ENCODE measurements at regions not wholly inside any gene's neighbourhood (a gene's known extent, or its start where the extent isn't known, plus 50 kb on each side); places are given as distances from the start of the nearest gene placed in this dataset.

- H3K9me3 ChIP-seq (ENCODE audit: control insufficient read depth in 2 of 2, low read length in 2 of 2), result no peaks in the 10 kb centered on the region
- no peaks in the 10 kb centered on the region for H3K4me1 ChIP-seq (ENCODE audit: control insufficient read depth in 2 of 2, insufficient read depth in 2 of 2, low read length in 2 of 2)
- no peak overlapping the region for H3K9ac ChIP-seq (ENCODE audit: low read depth in 1 of 2, low read length in 2 of 2)
- H3K36me3 ChIP-seq (ENCODE audit: control insufficient read depth in 2 of 2, insufficient read depth in 2 of 2, low read length in 2 of 2), result no peaks in the 10 kb centered on the region
- no peak overlapping the region for H3K4me3 ChIP-seq (ENCODE audit: low read length in 2 of 2)
- no peak overlapping the region for H3K27ac ChIP-seq (ENCODE audit: low read depth in 2 of 2, low read length in 2 of 2)
- H3K27me3 ChIP-seq (ENCODE audit: control insufficient read depth in 2 of 2, insufficient read depth in 2 of 2, low read length in 2 of 2), result no peaks in the 10 kb centered on the region
Measured at GRCh38 chr15:70210528-70210927, 112.8 kb upstream of the TLE3 start.

DNA sequence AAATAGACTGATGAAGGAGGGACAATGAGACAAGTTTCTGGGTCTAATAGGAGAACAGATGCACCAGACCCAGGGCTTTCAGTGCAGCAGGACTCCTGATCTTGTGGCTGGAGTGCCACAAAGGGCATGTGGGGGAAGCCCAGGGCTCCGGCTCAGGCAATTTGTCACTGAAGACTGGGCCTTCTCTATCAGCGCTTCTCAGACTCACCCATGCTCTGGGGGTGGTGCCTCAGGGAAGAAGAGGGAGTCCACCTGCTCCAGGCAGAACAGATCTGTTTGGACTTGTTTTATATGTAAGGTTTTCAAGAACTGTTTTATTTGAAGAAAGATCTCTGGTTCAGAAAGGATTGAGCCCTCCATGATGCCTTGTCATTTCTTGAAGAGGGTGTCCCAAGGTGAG is 112.4 kb upstream of the TLE3 start:
- Histone ChIP-seq H3K4me3 (ENCODE audit: low read length in 2 of 2) (no peak overlapping the region), H3K27me3 (ENCODE audit: control insufficient read depth in 2 of 2, insufficient read depth in 2 of 2, low read length in 2 of 2) (no peaks in the 10 kb centered on the region)

GRCh38 chr15:70209499-70209898 is 111.8 kb upstream of the TLE3 start:
- Histone ChIP-seq H3K4me3 (ENCODE audit: low read length in 2 of 2) (no peak overlapping the region), H3K9me3 (ENCODE audit: control insufficient read depth in 2 of 2, low read length in 2 of 2) (no peaks in the 10 kb centered on the region), H3K9ac (ENCODE audit: low read depth in 1 of 2, low read length in 2 of 2) (no peak overlapping the region), H3K36me3 (ENCODE audit: control insufficient read depth in 2 of 2, insufficient read depth in 2 of 2, low read length in 2 of 2) (no peaks in the 10 kb centered on the region), H3K4me1 (ENCODE audit: control insufficient read depth in 2 of 2, insufficient read depth in 2 of 2, low read length in 2 of 2) (no peaks in the 10 kb centered on the region), H3K27ac (ENCODE audit: low read depth in 2 of 2, low read length in 2 of 2) (no peak overlapping the region), H3K27me3 (ENCODE audit: control insufficient read depth in 2 of 2, insufficient read depth in 2 of 2, low read length in 2 of 2) (no peaks in the 10 kb centered on the region)

More for the DNA sequence above, 112.4 kb upstream of the TLE3 start:
- Histone ChIP-seq H3K4me1 (ENCODE audit: control insufficient read depth in 2 of 2, insufficient read depth in 2 of 2, low read length in 2 of 2) (no peaks in the 10 kb centered on the region), H3K9ac (ENCODE audit: low read depth in 1 of 2, low read length in 2 of 2) (no peak overlapping the region), H3K36me3 (ENCODE audit: control insufficient read depth in 2 of 2, insufficient read depth in 2 of 2, low read length in 2 of 2) (no peaks in the 10 kb centered on the region), H3K9me3 (ENCODE audit: control insufficient read depth in 2 of 2, low read length in 2 of 2) (no peaks in the 10 kb centered on the region), H3K27ac (ENCODE audit: low read depth in 2 of 2, low read length in 2 of 2) (no peak overlapping the region)

- Histone ChIP-seq H3K9me3 (ENCODE audit: control insufficient read depth in 2 of 2, low read length in 2 of 2) (no peaks in the 10 kb centered on the region), H3K4me1 (ENCODE audit: control insufficient read depth in 2 of 2, insufficient read depth in 2 of 2, low read length in 2 of 2) (no peaks in the 10 kb centered on the region), H3K9ac (ENCODE audit: low read depth in 1 of 2, low read length in 2 of 2) (no peak overlapping the region), H3K27ac (ENCODE audit: low read depth in 2 of 2, low read length in 2 of 2) (no peak overlapping the region), H3K36me3 (ENCODE audit: control insufficient read depth in 2 of 2, insufficient read depth in 2 of 2, low read length in 2 of 2) (no peaks in the 10 kb centered on the region), H3K27me3 (ENCODE audit: control insufficient read depth in 2 of 2, insufficient read depth in 2 of 2, low read length in 2 of 2) (no peaks in the 10 kb centered on the region), H3K4me3 (ENCODE audit: low read length in 2 of 2) (no peak overlapping the region)
Measured at GRCh38 chr15:70208332-70208731, 110.6 kb upstream of the TLE3 start.

DNA sequence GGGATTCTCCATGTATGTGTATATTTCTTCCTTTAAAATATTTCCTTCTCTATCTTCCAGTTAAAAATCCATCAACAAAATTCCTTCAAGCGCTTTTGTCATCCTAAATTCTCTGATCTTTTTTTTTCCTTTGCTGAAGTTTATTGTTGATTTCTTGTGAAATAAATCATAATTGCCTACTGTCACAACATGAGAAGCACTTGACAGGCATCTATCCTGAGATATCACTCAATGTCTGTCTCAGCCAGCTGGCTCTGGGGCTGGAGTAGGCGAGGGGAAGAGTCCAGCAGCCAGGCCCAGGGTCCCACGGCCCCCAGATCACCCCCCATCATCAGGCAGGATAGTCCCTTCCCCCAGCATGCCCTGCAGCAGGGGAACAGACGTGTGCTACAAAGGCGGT is 109.0 kb upstream of the TLE3 start:
- Histone ChIP-seq H3K9ac (ENCODE audit: low read depth in 1 of 2, low read length in 2 of 2) (no peak overlapping the region), H3K9me3 (ENCODE audit: control insufficient read depth in 2 of 2, low read length in 2 of 2) (no peaks in the 10 kb centered on the region), H3K27ac (ENCODE audit: low read depth in 2 of 2, low read length in 2 of 2) (no peak overlapping the region), H3K27me3 (ENCODE audit: control insufficient read depth in 2 of 2, insufficient read depth in 2 of 2, low read length in 2 of 2) (no peaks in the 10 kb centered on the region), H3K4me1 (ENCODE audit: control insufficient read depth in 2 of 2, insufficient read depth in 2 of 2, low read length in 2 of 2) (no peaks in the 10 kb centered on the region), H3K4me3 (ENCODE audit: low read length in 2 of 2) (no peak overlapping the region), H3K36me3 (ENCODE audit: control insufficient read depth in 2 of 2, insufficient read depth in 2 of 2, low read length in 2 of 2) (no peaks in the 10 kb centered on the region)

- no peak overlapping the region for H3K4me3 ChIP-seq (ENCODE audit: low read length in 2 of 2)
- no peaks in the 10 kb centered on the region for H3K9me3 ChIP-seq (ENCODE audit: control insufficient read depth in 2 of 2, low read length in 2 of 2)
- H3K27ac ChIP-seq (ENCODE audit: low read depth in 2 of 2, low read length in 2 of 2), result no peak overlapping the region
- no peaks in the 10 kb centered on the region for H3K27me3 ChIP-seq (ENCODE audit: control insufficient read depth in 2 of 2, insufficient read depth in 2 of 2, low read length in 2 of 2)
- no peaks in the 10 kb centered on the region for H3K36me3 ChIP-seq (ENCODE audit: control insufficient read depth in 2 of 2, insufficient read depth in 2 of 2, low read length in 2 of 2)
- H3K4me1 ChIP-seq (ENCODE audit: control insufficient read depth in 2 of 2, insufficient read depth in 2 of 2, low read length in 2 of 2), result no peaks in the 10 kb centered on the region
- H3K9ac ChIP-seq (ENCODE audit: low read depth in 1 of 2, low read length in 2 of 2), result no peak overlapping the region
Measured at GRCh38 chr15:70204652-70205051, 106.9 kb upstream of the TLE3 start.

GRCh38 chr15:70203981-70204560 is 106.4 kb upstream of the TLE3 start:
- Histone ChIP-seq H3K4me3 (ENCODE audit: low read length in 2 of 2) (no peak overlapping the region), H3K9ac (ENCODE audit: low read depth in 1 of 2, low read length in 2 of 2) (no peak overlapping the region), H3K9me3 (ENCODE audit: control insufficient read depth in 2 of 2, low read length in 2 of 2) (no peaks in the 10 kb centered on the region), H3K4me1 (ENCODE audit: control insufficient read depth in 2 of 2, insufficient read depth in 2 of 2, low read length in 2 of 2) (no peaks in the 10 kb centered on the region), H3K36me3 (ENCODE audit: control insufficient read depth in 2 of 2, insufficient read depth in 2 of 2, low read length in 2 of 2) (no peaks in the 10 kb centered on the region), H3K27me3 (ENCODE audit: control insufficient read depth in 2 of 2, insufficient read depth in 2 of 2, low read length in 2 of 2) (no peaks in the 10 kb centered on the region), H3K27ac (ENCODE audit: low read depth in 2 of 2, low read length in 2 of 2) (no peak overlapping the region)

DNA sequence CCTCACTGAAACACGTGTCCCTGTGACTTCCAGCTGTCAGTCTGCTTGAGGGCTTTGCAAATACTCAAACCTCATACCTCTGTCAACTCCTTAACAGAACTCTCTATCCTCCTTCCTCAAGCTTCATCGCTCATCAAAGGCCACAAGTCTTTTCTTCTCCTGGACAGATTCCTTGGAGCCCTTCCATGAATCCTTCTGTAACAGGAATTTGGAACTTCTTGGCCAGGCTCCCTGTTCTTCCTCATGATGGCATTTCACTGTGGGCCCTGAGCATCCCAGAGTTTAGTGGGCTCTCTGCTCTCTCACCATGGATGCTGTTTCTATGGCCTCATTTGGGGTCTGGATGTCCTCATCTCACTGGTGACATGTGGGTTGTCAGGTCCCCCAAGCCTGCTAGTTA is 105.0 kb upstream of the TLE3 start:
- H3K27me3 ChIP-seq (ENCODE audit: control insufficient read depth in 2 of 2, insufficient read depth in 2 of 2, low read length in 2 of 2), result no peaks in the 10 kb centered on the region
- no peaks in the 10 kb centered on the region for H3K9me3 ChIP-seq (ENCODE audit: control insufficient read depth in 2 of 2, low read length in 2 of 2)
- H3K9ac ChIP-seq (ENCODE audit: low read depth in 1 of 2, low read length in 2 of 2), result no peak overlapping the region
- no peaks in the 10 kb centered on the region for H3K4me1 ChIP-seq (ENCODE audit: control insufficient read depth in 2 of 2, insufficient read depth in 2 of 2, low read length in 2 of 2)
- no peak overlapping the region for H3K27ac ChIP-seq (ENCODE audit: low read depth in 2 of 2, low read length in 2 of 2)
- H3K36me3 ChIP-seq (ENCODE audit: control insufficient read depth in 2 of 2, insufficient read depth in 2 of 2, low read length in 2 of 2), result no peaks in the 10 kb centered on the region
- H3K4me3 ChIP-seq (ENCODE audit: low read length in 2 of 2), result no peak overlapping the region

DNA sequence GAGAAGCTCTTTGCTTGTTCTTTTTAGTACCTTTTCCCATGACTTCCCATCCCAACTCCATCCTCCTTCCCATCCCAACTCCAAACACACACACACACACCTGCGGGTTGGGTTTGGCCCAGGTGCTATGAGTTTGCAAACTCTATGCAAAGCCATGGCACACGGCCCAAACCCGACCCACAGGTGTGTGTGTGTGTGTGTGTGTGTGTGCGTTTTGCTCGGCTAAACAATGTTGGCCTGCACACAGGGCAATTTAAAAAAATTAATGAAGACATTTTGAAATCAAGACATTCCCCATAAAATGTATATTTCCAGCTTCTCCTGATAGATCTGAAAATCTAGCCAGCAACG is 103.7 kb upstream of the TLE3 start:
- no peak overlapping the region for H3K4me3 ChIP-seq (ENCODE audit: low read length in 2 of 2)
- H3K27ac ChIP-seq (ENCODE audit: low read depth in 2 of 2, low read length in 2 of 2), result no peak overlapping the region

DNA sequence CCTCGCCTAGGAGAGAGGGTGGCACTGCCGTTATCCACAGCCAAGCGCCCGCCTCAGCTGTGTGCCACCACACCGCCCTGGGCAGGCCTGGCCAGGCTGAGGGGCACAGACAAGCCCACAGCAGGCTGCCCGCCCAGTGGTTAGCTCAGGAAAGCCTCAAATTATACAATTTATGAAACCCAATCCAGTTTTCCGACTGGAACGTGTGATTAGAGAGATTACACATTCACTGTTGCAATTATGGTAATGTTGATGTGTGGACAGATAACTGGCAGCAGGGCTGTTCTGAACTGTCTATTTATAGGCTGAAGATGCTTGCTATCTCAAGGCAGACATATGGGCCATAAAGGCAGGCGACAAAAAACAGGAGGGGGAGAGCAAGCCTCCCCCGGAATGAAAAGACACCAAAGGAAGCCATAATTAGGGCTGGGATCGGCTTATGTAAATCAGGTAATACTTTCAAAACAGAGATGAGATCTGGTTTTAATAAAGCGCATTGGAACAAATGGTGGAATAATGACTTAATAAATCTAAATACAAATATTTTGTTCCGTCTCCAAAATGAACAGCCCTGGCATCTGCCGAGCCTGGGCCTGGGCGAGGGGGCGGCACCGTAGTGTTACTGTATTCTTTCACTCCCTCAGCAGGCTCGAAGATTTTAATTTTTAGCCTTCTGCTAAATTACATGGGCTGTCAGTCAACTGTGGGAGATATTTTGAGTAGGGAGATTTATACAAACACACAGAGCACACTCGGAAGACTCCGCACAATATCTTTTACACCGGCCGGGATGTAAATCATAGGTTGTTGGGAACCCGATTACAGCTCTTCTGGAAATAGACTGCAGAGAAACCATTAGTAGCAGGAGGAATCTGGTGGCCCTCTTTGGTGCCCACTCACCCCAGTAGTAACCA is 103.1 kb upstream of the TLE3 start:
- no peak overlapping the region for H3K27ac ChIP-seq (ENCODE audit: low read depth in 2 of 2, low read length in 2 of 2)
- H3K4me1 ChIP-seq (ENCODE audit: control insufficient read depth in 2 of 2, insufficient read depth in 2 of 2, low read length in 2 of 2), result peaks cover 0 to 7% of the 10 kb centered on the region in 2 donors
- H3K9ac ChIP-seq (ENCODE audit: low read depth in 1 of 2, low read length in 2 of 2), result no peak overlapping the region
- H3K36me3 ChIP-seq (ENCODE audit: control insufficient read depth in 2 of 2, insufficient read depth in 2 of 2, low read length in 2 of 2), result no peaks in the 10 kb centered on the region
- no peaks in the 10 kb centered on the region for H3K9me3 ChIP-seq (ENCODE audit: control insufficient read depth in 2 of 2, low read length in 2 of 2)
- no peaks in the 10 kb centered on the region for H3K27me3 ChIP-seq (ENCODE audit: control insufficient read depth in 2 of 2, insufficient read depth in 2 of 2, low read length in 2 of 2)
- no peak overlapping the region for H3K4me3 ChIP-seq (ENCODE audit: low read length in 2 of 2)

More for the DNA sequence above, 103.7 kb upstream of the TLE3 start:
- no peaks in the 10 kb centered on the region for H3K36me3 ChIP-seq (ENCODE audit: control insufficient read depth in 2 of 2, insufficient read depth in 2 of 2, low read length in 2 of 2)
- H3K9ac ChIP-seq (ENCODE audit: low read depth in 1 of 2, low read length in 2 of 2), result no peak overlapping the region
- H3K27me3 ChIP-seq (ENCODE audit: control insufficient read depth in 2 of 2, insufficient read depth in 2 of 2, low read length in 2 of 2), result no peaks in the 10 kb centered on the region
- H3K4me1 ChIP-seq (ENCODE audit: control insufficient read depth in 2 of 2, insufficient read depth in 2 of 2, low read length in 2 of 2), result peaks cover 0 to under 1% of the 10 kb centered on the region in 2 donors
- no peaks in the 10 kb centered on the region for H3K9me3 ChIP-seq (ENCODE audit: control insufficient read depth in 2 of 2, low read length in 2 of 2)

Data from mucosa of rectum (tissue), 2 donors.